Middle frontal gyrus (tissue), 1 donor: ENCODE measurements at regions not wholly inside any gene's neighbourhood (a gene's known extent, or its start where the extent isn't known, plus 50 kb on each side); places are given as distances from the start of the nearest gene placed in this dataset.
"Not testable (repeated sequence)": the region's sequence is repeated elsewhere in the genome, so short reads cannot be mapped to it uniquely, and the experiment has no call there.

Source experiments
- DNase-seq: peaks from one replicate; pipeline ENCODE4 v3.0.0-alpha.2; 2015; ENCODE audit warnings: low spot score; ENCODE audit errors: extremely low spot score

DNA sequence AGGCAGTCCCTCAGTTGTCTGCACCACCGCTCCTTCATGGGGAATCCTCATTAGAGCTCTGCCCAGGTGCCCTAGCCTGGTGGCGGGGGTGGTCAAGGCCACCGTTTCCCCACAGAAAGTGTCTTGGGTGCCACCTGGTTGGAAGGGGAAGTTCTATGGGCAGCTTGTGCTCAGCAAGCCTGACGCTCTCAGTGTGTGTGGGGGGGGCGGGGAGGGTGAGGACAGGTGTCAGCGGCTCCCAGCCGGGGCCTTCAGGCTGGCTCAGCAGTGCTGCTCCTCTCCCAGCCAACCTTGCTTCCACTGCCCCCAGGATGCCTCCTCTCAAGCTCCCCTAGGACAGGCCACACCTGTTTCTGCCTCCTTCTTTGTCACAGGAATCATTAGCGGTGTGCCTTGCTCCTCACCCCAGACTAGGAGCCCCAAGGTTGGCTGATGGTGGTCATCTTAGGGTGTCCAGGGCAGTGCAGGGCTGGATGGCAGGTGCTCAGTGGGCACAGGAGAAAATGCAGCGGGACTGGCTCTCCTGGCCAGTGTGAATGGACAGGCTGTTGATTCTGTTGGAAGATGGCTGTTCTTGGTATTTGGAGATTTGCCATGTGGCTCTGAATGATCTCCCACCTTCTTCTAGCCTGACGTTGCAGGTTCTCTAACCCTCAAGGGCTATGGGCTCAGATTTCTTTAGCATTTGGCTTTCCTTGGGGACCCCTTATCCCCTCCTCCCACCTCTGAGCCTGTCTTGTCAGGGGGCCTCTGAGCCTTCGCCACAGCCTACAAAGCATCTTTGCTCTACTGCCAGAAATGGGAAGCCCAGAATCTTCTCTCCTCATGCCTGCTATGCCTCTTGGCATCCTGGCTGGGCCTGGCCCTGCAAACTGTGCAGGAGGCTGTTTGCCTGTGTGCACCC, 185.8 kb upstream of the HS6ST1 start:
- no peak for DNase-seq

- no peak for DNase-seq
These were observed 186.5 kb upstream of the HS6ST1 start for GRCh38 chr2:128505150-128505490.

DNA sequence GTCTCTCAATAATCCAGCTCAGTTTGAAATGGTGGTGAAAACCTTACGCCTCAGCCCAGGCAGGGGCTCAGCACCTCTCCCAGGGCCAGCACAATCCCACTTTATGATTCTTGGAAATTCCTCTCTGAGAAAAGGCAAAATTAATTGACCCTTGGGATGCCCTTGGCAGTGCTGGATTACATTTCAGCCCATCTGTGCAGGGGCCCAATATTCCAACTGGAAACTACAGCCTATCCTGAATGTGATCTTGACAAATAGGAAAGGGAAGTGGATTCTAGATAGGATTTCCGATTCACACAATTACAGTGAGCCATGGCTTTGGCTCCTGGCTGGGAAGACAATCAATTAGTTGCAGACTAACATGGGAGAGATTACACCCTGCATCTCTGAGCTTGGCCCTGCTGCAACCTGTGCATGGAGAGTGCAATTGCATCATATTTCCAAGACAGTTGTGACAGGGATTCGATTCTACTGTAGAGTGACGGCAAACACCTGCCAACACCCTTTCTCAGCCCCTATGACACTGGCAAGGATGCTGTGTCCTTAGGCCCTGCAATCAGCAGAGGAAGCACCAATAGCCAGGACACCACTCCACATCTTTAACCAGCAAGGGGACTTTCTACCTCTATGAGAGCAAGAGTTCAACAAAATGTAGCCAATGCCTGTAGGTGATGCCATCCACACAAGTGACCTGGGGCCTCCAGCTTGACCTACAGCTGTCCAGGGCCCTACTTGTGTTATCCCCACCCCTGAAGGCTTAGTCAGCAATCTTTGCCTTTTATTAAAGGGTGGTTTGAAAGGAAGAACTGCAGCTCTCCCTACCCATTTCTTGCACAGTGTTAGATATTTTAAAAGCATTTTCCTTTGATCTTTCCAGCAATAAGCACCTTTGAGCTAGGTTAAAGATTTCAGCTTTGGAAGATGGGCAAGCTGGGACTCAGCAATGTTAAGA, 187.2 kb upstream of the HS6ST1 start:
- DNase-seq, result no peak

GRCh38 chr2:128506534-128506933, 187.9 kb upstream of the HS6ST1 start:
- DNase-seq, result no peak

DNA sequence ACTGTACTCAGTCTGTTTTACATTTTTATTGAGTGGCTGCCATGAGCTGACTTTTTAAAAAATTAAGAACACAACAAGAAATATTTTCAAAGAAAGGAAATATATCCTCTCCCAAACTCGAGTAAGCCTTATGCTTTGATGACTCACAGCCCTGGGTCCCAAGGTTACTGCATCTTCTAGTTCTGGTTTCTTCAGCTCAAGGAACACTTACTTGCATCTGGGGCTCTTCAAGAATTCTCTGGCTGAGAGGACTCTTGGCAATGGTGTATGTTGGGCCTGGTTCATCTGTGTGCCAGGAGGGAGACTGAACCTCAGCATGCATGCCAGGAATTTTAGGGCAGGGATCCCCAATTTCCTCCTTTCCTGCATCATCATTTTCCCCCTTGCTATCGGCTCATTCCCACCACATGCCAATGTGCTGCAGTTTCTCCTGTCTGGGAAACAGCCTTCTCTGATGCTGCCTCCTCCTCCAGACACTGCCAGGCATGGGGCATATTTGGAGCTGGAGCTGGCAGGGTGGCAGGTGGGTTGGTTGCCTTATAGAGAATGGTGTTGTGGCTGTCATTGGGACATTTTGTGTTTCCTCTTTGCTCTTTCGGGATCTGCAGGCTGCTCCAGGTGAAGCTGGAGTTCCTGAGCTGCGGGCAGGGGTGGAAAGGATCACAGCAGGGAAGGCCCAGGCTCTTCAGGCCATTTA, 192.2 kb upstream of the HS6ST1 start:
- DNase-seq, result no peak

DNA sequence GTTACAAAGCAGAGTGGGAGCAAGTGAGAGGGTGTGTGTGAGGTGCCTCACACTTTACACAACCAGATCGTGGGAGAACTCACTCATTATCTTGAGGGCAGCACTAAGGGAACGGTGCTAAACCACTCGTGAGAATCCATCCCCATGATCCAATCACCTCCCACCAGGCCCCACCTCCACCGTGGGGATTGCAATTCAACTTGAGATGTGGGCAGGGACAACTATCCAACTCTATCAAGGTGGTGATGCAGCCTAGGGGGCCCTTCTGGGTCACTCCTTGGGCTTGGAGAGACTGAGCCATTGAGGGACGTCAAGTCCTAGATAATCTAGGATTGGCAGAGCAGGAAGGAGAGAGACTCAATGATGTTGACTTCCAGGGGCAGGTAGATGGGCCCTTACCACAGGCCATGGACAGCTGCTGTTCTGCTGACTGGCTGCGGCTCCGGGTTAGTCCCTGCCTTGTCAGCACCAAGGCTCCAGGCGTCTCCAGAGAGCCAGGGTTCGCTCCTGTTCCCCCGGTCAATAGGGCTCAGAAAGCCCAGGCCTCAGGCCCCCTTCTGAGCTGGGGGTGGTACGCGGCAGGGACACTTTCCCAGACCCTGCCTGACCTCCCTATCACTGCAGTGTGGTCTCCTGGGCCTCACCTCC, 193.2 kb upstream of the HS6ST1 start:
- DNase-seq, result no peak

DNA sequence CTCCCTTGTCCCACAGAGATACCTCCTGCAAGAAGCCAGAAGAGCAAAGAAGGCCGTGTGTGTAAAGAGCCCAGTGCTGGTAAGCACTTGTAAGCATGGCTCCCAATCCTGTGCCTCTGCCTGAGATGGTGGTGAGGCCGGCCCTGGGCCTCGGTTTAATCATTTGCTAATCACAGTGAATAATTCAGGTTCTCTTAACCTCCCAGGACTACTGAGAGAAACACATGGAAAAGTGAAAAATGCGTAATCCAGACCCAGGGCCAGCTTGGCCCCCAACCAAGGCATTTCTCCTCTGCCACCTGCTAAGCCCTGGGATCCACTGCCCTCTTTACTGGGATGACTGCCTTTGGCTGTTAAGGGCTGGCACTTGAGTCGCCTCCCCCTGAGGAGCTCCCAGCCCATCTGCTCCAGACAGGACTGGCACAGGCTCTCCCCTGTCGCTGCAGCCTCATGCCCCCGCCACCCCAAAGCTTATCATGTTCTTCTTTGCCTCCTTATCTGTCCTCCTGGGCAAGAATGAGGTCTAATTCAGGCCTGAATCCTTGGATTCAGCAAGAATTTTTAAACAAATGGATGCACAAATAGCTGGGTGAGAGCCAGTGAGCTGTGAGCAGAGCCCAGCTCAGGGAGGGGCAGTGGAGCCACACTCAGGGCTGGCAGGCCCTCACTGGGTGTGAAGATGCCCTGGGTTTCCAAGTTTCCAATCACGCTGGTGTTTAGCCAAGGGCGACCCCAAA, 193.9 kb upstream of the HS6ST1 start:
- no peak for DNase-seq

DNA sequence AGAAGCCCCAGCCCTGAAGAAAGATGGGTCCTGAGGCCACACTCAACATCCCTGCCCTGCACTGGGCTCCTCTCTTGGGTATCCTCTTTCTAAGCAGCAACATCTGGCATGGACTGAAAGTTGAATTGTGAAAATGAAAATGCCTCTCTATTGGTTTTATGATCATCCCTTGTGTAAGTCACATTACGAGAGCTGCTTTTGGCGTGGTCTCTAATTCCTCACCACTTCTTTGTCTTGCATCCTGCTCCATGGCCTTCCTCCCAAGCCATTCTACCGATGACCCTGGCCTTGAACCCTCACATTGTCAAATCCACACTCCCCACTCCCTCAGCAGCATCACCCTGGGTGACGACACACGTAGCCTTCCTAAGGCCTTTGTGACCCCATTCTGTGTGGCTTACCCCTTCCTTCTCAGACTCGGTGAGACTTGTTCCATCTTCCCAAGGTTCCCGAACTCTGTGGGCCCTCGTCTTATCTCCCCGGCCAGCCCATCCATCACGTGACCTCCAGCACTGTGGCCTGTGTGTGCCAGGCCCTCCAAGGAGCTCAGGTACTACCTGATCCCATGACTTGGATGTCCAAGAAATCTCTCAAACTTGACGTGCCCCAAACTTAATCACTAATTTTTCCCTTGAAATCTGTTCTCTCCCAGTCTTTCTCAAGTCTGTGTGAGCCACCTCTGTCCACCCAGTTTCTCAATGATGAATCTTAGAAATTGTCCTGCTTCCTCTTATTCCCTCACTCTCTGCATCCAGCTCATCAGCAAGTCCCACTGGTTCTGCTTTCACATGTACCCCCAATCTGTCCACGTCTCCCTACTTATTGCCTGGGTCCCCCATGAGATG, 194.7 kb upstream of the HS6ST1 start:
- DNase-seq, result no peak

DNA sequence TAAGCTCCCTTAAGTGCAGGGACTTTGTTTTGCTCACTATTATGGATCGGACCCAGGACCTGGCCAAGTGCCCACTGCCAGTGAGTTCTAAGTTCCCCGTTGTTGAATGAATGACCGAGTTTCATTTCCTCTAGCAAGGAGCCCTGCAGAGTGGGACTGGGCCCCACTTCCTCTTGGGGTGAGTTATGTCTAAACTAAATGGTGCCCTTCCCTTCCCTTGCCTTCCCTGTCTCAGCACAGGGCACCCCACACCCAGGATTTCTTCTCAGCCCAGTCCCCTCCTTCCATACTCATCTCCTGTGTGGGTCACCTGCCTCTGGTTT, 195.3 kb upstream of the HS6ST1 start:
- no peak for DNase-seq

DNA sequence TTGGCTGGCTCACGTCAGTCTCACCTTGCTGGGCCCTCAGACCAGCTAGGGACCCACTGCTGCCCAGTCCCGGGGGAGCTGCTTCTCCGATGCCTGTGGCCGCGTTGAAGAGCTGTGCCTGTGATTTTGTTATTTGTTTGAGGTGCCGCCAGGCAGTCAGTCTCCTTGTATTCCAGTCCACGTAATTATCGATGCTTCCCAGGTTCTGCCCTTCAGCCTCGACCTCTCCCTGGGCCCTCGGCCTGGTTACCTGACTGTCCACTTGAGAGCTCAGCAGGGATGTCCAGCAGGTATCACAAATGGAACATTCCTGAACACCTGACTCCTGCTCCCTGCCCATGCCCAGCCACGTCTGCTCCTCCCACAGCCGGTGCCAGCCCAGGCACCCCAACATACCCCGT, 195.9 kb upstream of the HS6ST1 start:
- no peak for DNase-seq

DNA sequence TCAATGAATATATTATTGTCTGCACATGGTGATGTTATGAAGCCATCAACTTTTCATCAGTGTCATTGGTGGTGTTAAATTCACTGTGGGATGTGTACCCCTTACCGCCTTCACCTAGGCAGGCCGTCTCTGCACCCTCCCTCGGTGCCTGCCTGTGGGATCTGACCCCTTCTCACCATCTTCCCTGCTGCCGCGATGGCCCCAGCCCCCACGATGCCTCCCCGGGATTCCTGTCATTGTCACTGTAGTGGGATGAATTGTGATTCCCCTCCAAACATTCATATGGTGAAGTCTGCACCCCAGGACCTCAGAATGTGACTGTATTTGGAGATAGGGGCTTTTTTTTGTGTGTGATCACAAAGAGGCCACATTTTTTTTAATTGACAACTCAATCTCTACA, 198.3 kb upstream of the HS6ST1 start:
- no peak for DNase-seq

- not testable (repeated sequence) for DNase-seq
These were observed 200.4 kb upstream of the HS6ST1 start for GRCh38 chr2:128519028-128519427.

DNA sequence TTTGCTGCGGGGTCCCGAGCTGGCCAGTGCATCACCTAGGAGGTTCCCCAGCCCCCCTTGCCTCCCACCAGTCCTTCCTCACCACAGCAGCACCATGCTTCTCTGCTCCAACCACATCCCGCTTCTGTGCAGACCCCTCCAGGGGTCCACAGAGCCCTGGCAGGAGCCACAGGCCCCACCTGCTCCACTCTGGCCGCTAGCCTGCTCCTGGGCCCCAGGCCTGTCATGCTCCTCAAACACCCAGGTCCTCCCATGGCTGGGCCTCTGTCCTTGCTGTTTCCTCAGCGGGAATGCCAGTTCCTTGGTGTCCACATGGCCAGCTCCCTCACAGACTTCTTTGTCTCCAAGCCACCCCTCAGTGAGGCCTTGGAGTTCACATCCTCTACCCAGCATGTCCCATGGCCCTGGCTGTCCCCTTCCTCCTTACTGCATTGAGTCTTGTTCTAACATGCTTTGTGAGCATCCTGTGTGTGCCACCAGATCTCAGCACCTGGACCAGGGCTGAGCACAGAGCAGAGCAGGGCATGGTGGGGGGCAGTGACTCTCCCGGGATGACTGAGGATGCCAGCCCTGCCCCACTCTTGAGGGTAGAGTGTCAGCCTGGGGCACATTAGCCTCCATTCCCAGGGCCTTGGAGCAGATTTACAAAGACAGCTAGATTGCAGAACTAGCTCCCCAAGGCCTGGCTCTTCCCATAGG, 201.0 kb upstream of the HS6ST1 start:
- no peak for DNase-seq

DNA sequence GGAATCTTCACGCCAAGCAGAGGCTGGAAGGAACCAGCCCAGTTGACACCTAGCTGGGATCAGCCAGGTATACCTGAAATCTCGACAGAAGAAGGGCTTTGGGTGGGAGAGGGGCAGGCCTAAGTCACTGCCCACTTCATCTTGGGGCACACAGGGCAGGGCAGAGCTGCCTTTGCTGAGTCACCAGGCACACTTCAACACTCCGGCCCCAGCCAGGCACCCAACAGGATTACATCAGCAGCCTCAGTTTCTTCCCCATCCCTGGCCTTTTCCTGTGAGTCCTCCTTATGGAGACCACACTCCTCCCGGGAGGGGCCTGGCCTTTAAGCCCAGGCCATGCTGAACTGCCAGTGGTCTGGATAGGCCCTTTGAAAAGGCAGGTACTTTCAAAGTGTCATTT, 201.7 kb upstream of the HS6ST1 start:
- DNase-seq, result no peak

- no peak for DNase-seq
These were observed 202.1 kb upstream of the HS6ST1 start for GRCh38 chr2:128520791-128521190.

DNA sequence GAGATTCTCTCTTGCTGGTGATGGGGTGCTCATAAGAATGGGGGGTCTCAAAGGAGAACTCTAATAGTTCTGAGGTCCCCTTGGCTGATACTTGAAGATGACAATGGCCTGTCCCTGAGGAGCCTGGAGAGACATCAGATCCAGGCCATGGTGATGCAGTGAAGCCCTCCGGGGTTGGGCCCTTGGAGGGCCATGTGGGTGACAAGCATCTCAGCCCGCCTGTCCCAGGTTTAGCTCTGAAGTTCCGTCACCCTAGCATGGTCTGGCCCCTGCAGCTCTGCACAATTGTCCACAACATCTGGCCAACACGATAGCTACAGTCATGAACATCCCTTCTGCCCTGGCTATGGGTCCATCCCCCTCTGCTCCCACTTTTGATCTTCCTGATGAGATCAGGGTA, 202.8 kb upstream of the HS6ST1 start:
- DNase-seq, result no peak

DNA sequence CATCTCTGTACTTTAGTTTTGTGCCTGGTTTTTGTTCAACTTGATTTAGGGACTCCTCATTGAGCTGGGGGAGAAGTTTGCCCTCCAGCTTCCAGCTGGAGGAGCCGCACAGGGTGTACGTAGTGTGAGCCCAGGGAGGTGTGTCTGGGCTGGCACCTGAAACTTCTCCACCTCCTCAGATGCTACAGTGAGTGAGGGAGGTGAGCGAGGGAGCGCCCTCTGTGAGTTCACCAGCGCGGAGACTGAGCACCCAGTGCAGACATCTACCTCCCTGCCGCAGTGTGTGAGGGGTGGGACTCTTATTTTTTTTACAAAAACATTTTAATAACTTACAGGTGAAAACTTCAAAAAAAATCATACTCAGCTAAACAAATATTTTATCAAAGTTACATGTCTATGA, 204.2 kb upstream of the HS6ST1 start:
- no peak for DNase-seq

GRCh38 chr2:128523457-128523856, 204.8 kb upstream of the HS6ST1 start:
- no peak for DNase-seq

GRCh38 chr2:128524183-128524582, 205.5 kb upstream of the HS6ST1 start:
- DNase-seq, result no peak
